ENCODE measurements at regions not wholly inside any gene's neighbourhood (a gene's known extent, or its start where the extent isn't known, plus 50 kb on each side); places are given as distances from the start of the nearest gene placed in this dataset.

GRCh38 chr17:71247441-71248015 is 873.3 kb upstream of the SOX9 start:
- no peak for DNase-seq

- DNase-seq: no peak
Measured at GRCh38 chr17:71251276-71251675, 869.5 kb upstream of the SOX9 start.

DNA sequence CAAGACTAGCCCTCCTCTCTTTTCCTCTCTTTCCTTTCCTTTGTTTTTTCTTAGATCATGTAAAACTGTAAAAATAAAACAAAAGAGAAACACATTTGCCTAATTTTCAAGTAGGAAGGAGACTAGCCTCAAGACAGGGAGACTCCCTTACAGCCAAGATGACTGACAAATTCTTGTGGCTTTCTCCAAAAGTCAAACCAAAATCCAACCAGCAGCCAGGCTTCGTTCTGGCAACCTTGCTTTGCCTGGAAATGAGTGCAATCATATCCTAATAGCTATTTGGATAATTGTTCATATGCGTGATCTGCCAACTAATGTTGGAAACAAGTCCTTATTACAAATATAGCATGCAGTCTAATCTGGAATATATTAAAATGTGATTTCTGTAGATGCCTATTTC is 868.9 kb upstream of the SOX9 start:
- no peak for DNase-seq

GRCh38 chr17:71252436-71252835 is 868.4 kb upstream of the SOX9 start:
- DNase-seq: no peak

DNA sequence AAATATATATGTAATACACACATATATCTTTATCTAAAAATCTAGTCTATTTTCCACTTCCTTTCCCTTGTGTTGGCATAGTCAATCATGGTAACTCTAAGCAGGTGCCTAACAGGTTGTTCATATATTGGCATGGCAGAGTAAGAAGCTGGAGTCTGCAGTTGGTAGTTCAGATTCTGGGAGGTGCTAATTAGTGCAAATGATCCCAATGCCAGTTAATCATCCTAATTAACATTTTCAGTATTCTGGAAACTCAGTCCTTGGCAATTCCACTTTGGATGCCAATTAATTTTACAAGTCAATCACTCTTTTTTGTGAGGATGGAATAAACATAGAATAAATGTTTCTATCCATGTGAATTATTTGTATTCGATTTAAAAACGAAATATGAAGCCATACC is 863.7 kb upstream of the SOX9 start:
- DNase-seq: no peak

- DNase-seq: no peak
Measured at GRCh38 chr17:71260366-71260940, 860.4 kb upstream of the SOX9 start.

- DNase-seq: no peak
Measured at GRCh38 chr17:71262586-71262985, 858.2 kb upstream of the SOX9 start.

- no peak for DNase-seq
Measured at GRCh38 chr17:71267668-71268067, 853.2 kb upstream of the SOX9 start.

DNA sequence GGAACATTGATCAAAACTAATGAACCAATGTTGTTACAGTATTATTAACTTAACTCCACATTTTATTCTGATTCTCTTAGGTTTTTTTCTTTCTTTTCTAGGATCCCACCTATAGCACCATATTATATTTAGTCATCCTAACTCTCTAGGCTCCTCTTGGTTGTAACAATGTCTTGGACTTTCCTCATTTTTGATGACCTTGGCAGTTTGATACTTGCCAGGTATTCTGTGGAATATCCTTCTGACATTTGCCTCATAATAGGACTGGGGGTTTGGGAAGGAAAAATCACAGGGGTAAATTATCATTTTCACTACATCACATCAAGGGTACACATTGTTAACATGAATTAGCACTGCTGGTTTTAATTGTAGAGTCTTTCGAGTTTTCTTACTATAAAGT is 851.6 kb upstream of the SOX9 start:
- DNase-seq: no peak

- DNase-seq: no peak
Measured at GRCh38 chr17:71273441-71273840, 847.4 kb upstream of the SOX9 start.

- no peak for DNase-seq
Measured at GRCh38 chr17:71276079-71276478, 844.7 kb upstream of the SOX9 start.

DNA sequence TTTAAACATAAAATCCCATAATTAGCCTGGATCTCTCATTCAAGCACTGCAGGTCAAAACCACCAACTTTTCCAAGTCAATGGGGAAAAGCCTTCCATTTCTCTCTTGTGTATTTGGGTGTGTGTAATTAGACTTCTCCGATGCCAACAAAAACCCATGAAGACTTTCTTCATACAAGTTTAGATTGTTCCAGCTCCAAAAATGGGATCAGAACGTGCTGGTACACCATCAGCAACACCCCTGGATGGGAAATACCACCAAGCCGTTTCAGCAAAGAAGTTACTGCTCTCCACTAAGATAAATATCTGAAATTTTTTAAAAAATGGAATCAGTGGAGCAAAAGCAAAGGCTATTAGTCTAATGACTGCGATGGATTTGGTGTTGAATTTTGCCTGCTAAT is 837.3 kb upstream of the SOX9 start:
- DNase-seq: no peak

GRCh38 chr17:71284032-71284755 is 836.6 kb upstream of the SOX9 start:
- no peak for DNase-seq

GRCh38 chr17:71286625-71287024 is 834.2 kb upstream of the SOX9 start:
- no peak for DNase-seq

DNA sequence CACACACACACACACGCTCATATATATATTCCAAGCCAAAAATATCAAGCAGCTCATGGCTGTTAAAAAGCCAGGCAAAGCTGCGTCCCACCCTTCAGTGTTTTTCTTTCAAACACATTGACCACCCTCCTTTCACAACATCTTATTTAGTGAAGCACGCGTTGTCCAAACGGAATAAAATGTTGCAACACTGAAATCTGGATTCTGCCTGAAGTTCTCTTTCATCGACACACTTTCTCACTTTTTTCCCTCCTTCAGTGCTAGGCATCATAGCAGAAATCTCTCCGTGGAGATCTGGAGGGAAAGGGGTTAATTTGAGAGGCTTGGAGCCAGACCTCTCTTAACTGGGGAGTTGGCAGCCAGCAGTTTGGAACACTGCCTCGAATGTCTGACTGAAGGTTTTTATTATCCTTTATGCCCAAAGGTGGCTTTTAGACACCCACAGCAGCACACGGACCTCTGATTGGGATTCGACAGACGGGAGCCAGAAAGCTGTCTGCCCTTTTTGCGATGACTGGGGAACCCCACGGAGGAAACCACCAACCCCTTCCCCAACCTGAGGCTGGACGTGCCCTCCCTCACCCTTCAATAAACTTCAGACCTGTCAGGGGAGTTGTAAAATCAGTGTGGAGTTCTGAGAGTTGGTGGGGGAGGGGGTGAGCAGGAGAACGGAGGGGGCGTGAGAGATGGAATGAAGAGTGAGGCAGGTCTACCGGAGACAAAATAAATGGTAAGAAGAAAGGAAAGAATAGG is 833.6 kb upstream of the SOX9 start:
- DNase-seq: no peak

GRCh38 chr17:71292006-71292405 is 828.8 kb upstream of the SOX9 start:
- no peak for DNase-seq

- no peak for DNase-seq
Measured at GRCh38 chr17:71296005-71296404, 824.8 kb upstream of the SOX9 start.

DNA sequence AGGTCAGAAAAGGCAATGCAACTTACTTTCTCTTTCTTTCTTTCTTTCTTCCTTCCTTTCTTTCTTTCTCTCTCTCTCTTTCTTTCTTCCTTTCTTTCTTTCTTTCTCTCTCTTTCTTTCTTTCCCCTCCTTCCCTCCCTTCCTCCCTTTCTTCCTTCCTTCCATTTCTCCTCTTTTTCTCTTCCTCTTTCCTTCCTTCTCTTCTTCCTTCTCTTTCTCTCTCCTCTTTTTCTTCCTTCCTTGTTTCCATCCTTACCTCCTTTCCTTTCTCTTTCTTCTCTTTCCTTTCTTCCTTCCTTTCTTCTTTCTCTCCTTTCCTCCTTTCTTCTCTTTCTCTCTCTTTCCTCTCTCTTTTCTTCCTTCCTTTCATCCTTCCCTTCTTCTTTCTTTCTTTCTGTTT is 819.8 kb upstream of the SOX9 start:
- DNase-seq: no peak

DNA sequence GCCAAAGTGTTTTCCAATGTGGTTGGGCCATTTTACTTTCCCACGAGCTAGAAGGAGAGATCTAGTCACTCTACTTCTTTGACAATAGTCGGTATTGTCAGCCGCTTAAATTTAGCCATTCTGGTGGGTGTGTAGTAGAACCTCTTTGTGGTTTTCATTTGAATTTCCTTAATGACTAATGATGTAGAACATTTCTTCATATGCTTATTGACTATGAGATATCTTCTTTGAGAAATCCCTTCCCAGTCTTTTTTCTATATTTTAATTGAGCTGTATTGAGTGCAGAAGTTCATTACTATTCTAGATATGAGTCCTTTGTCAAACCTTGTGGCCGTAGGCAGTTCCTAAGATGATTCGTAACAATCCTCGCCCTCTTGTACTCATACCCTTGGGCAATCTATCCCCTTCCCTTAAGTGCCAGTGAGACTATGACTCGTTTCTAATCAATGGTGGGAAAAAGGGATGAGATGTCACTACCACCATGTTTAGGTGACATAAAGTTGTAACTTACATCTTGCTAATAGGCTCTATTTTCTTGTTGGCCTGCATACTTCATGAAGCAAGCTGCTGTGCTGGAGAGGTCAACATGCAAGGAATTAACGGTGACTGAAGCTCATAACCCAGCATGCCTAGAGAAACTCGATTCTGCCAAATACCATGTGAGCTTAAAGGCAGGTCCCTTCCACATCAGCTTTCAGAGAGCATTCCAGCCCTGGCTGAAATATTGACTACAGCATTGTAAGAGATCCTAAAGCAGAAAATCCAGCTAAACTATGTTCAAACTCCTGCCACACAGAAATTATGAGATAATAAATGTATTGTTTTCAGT is 817.9 kb upstream of the SOX9 start:
- DNase-seq: no peak

DNA sequence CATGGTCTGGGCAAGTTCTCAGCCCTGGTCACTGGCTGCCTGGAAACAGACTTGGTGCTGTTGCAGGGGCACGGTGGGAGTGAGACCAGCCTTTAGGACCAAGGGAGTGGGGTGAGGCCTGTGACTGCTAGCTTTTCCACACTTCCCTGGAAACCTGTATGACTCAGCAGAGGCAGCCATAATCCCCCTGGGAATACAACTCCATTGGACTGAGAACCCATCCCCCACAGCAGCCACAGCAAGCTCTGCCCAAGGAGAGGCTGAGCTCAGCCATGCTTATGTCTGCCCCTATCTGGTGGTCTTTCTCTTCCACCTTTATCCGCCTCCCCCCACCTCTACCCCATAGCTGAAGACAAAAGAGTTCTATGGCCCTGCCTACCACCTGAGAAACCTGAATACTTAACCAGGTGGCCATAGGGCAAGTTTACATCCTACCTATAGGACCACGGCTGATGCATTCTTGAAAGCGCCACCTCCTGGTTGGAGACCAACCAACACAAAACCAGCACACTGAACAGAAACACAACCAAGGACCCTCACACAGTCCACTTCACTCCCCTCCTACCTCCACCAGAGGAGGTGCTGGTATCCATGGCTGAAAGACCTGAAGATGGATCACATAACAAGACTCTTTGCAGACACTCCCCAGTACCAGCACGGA is 816.2 kb upstream of the SOX9 start:
- DNase-seq: no peak

DNA sequence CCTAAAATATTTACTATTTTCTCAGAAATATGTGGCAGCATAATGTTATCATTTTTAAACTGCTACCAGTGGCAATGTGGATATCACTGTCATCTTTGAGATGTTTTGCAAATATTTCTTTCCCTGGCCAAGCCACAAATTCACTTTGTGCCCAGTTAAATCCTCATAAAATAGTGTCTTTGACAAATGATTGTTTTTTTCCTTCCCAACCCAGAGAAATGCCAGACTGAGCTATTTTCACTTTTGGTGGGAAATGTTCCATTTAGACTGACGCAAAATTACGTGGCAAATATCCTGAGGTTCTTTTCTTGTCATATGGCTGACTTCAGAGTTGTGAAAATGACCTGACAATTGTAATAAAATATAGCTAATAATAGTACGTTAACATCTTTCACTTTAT is 807.0 kb upstream of the SOX9 start:
- no peak for DNase-seq

DNA sequence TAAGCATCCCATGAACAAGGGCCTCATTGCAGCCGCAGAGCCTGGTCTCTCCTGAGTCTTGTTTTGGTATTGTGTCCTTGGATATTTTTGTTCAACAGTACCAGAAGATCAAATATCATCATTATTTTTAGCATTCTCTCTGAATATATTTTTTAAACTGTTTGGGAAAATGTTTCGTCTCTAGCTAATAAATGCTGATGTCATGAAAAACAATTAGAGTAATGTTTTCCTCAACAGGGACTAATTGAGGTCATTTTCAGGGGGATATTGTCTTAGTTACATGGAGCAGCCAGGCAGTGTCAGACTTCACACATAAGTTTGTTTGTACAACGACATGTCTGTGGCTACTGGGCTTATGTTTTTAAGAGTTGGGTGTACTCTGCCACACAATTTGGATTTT is 805.3 kb upstream of the SOX9 start:
- DNase-seq: no peak
